COR-L47 (cell line): ENCODE measurements at regions not wholly inside any gene's neighbourhood (a gene's known extent, or its start where the extent isn't known, plus 50 kb on each side); places are given as distances from the start of the nearest gene placed in this dataset.
A peak's percentile ranks its signal among the peaks of the same experiment; 100 is the strongest.

Experiments used
- DNase-seq: peaks from one replicate; lab custom pipeline; 2025; lab: John Stamatoyannopoulos, UW

DNA sequence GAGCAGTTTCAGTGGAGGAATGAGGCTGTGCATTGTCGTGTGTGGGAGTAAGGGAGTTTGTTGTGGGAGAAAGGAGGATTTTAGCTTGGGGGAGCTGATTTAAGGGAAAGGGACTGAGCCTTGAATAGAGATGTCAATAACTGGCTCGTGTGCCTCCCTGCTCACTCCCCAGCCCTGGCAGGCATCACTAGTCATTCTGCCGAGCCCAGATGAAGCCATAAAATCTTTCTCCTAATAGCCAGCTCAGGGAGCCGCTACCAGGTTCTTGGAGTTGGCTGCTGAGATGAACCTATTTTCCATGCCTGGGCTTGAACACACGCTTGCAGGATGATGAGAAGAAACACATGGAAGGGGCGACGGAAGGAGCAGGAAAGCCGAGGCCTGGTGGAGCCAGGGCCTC lies 65.0 kb upstream of the POU3F1 start:
- no peak for DNase-seq

DNA sequence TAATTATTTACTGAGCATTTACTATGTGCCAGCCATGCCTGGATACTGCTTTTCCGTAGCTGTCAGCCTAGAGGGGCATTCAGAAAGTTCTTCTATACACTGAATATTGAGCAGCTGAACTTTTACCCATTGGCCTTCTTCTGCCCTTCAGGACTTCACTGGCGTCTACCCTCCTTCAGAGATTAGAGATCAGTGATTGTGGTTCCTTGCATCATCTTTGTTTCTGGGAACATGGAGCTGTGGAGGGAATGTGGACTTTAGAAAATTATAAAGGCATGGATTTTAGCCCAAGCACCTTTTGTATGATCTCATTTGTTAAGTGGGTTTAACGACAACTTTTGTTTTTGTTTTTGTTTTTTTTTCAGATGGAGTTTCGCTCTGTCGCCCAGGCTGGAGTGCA lies 58.7 kb upstream of the POU3F1 start:
- no peak for DNase-seq

DNA sequence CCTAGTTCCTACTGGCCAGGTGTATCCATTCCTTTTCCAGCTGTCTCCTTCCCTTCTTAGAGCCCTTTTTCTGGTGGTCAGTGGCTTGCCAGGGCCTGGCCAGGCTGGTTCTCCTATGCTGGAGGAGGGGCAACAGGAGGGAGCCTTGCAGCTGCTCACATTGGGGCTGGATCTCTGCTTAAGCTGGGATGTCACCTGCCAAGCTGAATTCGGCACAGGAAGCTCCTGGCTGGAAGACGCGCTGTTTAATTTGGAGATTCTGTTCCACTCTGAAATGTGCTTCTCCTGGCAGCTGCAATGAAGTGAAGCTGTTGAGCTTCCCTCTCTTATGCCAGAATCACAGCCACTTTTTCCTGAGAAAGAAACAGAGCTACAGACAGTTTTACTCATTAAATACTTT lies 56.0 kb upstream of the POU3F1 start:
- no peak for DNase-seq

DNA sequence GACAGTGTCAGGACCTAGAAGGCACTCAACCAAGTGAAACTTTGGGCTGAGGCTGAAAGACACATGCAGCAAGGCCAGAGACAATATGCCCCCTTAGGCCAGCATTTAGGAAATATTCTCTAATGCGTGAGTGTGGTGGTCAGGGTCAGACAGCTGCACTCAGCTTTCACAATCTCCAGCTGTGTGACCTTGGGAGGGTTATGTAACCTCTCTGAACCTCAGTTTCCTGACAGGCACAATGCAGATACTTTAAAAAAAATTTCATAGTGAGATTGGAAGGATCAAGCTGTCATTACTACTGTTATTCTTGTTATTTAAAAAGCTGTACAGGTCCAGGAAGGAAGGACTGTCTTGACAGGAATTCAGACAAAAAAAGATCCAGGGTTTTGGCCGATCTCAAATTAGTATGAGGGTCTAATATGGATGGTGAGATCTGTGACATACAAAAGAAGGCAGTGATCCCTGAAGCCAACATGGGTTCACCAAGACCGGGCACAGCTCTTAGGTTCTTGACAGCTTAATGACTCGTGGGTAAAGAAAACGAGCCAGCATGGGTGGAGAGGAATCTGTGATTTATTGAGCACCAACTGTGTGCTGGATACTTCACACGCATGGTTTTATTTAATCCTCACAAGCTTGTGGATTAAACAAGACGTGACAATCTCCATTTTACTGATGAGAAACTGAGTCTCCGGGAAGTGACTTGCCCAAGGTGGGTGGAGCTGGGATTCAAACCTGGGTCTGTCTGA lies 54.6 kb upstream of the POU3F1 start:
- no peak for DNase-seq

DNA sequence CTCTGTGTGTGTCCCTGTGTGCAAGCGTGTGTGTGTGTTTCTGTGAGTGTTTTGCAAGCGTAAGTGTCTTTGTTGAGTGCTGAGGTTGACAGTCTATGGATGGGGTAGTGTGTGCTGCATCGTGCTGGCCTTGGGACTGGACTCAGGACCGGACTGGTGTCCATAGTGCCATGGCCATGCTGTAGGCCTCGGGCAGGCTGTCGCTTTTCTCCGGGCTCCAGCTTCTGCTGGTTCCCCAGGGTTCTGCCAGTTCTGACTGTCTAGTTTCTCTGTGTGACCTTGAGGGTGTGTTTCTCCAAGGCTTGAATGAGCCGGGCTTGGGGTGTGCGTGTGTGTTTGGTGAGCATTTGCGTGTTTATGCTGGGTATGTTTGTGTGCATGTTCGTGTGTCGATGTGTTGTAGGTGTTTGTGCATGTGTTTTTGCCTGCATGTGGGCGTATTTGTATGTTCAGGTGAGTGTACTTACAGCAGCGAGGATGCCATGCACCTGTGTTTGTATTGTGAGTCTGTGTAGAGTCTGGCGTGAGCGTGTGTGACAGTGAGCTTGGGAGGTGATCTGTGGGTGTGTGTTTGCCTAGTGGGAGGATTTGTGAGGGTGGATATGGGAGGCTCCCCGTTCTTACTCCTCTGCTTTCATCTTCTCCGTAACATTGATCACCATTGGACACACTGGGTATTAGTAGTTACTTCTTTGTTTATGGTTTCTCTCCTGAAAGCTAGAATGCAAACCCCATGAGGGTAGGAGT lies 51.7 kb upstream of the POU3F1 start:
- DNase-seq = no peak

DNA sequence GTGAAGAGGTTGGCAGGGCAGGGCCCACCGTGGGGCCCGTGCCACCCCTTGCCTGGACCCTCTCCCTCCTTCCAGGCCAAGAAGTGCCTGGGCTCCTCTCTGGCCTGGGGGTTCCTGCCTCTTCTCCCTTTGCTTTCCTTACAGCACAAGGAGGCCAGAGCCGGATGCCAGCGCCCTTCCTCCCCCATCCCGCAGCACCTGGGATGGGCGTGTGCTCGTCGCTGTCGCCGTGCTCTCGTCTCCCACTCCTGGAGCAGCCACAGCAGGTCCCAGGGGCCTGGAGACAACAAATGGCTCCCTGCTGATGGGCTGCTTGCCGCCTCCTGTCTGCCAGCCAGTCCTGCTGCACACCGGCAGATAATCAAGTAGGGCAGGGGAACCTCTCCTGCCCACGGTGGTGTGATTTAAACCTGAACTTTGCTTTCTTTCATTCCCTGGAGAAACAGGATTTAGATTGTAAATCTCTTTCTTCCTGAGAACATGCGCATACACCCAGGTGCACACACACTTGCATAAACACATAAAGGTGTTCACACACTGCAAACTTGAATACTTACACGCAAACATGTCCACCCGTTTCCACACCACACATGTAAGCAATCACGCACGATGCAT lies 50.8 kb upstream of the POU3F1 start:
- DNase-seq = peak; percentile 73
